ENCODE measurements at regions not wholly inside any gene's neighbourhood (a gene's known extent, or its start where the extent isn't known, plus 50 kb on each side); places are given as distances from the start of the nearest gene placed in this dataset.

DNA sequence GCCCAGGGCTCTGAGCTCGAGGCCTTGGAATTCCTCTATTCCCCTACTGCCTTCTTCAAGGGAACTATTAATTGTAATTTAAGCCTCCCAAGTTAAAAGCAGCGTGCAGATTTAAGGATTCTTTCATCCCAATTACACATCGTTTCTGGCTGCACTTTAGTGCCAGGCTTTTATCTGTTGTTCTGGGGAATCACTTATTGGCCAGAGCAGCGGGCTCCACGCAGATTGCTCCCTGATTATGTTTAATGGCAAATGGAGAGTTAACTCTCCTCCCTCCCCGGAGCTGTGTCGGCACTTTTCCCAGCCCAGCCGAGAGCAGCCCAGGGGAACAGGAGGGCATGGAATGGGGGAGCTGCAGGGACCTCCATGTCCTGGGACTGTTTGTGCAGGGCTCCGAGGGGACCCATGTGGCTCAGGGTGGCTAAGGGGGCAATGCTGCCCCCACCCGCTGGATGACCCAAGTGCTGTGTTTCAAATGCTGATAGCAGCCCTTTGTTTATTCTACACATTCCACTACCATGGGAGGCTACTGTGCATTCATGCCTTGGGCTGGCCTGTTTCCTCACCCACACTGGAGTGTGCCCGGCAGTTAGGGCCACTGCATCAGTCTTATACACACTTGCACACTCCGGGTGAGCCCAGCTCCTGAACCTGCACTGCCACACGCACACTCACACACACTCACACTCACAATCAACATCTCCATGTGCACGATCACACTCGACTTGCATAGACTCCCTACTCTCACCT, 93.3 kb upstream of the POU3F1 start:
- Mint-ChIP-seq H3K36me3 (ENCODE audit: insufficient read depth) (no peaks in the 10 kb centered on the region), H3K27me3 (peaks cover 80 to 100% of the 10 kb centered on the region in 2 donors), H3K9me3 (no peaks in the 10 kb centered on the region), H3K27ac (no peak overlapping the region), H3K4me3 (no peak overlapping the region), H3K4me1 (ENCODE audit: low read depth in 2 of 2) (peaks cover 0 to 4% of the 10 kb centered on the region in 2 donors)
- ATAC-seq (replicated peaks) (no peak), DNase-seq (no peak)

DNA sequence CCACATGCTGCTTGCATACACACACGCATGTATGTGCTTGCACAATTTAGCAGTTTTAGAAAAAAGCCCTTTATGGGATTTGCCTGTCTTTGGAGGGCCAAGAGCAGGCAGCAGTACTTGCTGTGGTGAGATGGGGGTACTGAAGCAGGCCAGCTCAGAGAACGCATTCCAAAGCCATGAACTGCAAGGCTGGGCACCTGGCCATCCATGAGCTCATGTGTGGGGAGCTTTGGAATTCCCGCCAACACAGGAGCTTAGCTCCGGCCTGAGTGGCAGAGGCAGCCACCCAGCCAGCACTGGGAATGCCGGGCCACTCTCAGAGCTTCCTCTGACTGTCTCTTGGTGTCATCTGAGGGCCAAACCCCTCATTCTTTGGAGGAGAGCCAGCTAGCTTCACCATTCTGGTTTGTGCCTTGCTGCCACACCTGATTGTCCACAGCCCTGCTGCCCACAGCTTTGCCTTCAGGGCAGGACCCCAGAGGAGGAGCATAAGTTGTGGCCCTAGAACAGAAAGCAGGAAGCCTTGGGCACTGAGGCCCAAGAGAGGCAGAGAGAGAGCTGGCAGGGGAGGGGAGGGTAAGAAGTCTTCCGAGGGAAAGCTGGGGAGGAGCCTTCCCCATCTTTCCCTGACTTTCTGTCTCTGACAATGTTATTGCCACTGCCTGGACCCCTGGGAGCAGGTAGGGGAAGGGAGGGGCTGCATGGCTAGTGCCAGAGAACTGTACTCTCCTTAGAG, 92.1 kb upstream of the POU3F1 start:
- no peaks in the 10 kb centered on the region for H3K9me3 Mint-ChIP-seq
- no peak overlapping the region for H3K27ac Mint-ChIP-seq
- ATAC-seq (replicated peaks) (no peak), DNase-seq (no peak)
- peaks cover 73 to 99% of the 10 kb centered on the region in 2 donors for H3K27me3 Mint-ChIP-seq
- peaks cover 0 to 4% of the 10 kb centered on the region in 2 donors for H3K4me1 Mint-ChIP-seq (ENCODE audit: low read depth in 2 of 2)
- H3K36me3 Mint-ChIP-seq (ENCODE audit: insufficient read depth): no peaks in the 10 kb centered on the region
- H3K4me3 Mint-ChIP-seq: no peak overlapping the region

DNA sequence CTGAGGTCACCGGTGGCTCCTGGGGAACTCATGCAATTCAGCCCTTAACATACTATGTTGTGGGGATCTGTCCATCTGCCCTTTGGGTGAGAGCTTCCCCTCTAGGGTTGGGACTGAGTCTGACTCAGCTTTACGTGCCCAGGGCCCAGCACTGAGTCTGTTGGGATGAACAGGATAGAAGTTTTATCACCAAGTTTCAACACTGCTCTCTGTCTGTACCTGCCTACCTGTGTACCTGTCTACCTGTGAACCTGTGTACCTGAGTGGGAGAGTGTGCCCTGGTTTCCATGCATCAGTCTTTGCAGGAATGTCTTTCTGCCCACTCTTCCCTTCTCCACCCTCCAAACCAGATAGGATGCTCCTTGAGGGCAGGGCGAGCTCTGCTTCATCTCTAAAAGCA, 90.6 kb upstream of the POU3F1 start:
- H3K36me3 Mint-ChIP-seq (ENCODE audit: insufficient read depth): no peaks in the 10 kb centered on the region
- H3K27me3 Mint-ChIP-seq: peaks cover 59 to 99% of the 10 kb centered on the region in 2 donors
- H3K27ac Mint-ChIP-seq: no peak overlapping the region
- ATAC-seq (replicated peaks): no peak
- peaks cover 0 to 4% of the 10 kb centered on the region in 2 donors for H3K4me1 Mint-ChIP-seq (ENCODE audit: low read depth in 2 of 2)
- no peaks in the 10 kb centered on the region for H3K9me3 Mint-ChIP-seq
- no peak overlapping the region for H3K4me3 Mint-ChIP-seq
- DNase-seq: no peak

DNA sequence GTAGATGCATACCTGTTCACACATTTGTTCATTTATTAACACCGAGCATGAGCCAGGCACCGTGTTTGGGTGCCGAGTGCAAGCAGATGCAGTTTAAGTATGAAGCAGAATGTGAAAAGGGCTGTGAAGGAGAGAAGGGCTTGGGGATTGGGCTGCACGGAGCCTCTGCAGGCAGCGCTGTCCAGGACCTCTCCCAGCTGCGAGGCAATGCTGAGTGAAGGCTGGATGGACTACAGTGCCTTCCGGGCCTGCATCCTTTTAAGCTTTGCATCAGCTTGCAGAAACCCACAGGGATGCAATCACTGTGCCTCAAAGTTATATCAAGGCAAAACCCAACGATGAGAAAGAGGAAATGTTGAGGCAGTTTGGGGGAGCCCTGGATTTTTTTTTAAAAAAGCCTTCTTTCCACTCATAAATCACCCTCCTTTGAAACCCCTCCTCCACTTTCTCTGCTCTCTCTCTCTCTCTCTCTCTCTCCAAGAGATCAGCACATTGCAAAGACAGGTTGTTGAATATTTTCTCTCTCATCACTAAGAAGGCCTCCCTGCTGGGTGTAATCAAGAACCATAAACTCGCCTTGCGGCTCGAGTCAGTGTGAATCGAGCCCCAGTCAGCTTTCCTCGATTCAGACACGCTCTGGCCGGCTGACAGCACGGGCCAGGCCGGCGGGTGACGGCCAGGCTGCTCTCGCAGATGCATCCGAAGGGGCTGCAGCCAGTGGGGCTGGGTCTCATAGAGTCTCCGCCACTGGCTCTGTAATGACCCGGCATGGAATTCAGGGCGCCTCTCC, 89.2 kb upstream of the POU3F1 start:
- Mint-ChIP-seq H3K27ac (no peak overlapping the region), H3K36me3 (ENCODE audit: insufficient read depth) (no peaks in the 10 kb centered on the region), H3K4me3 (no peak overlapping the region), H3K27me3 (peaks cover 61 to 99% of the 10 kb centered on the region in 2 donors), H3K9me3 (no peaks in the 10 kb centered on the region), H3K4me1 (ENCODE audit: low read depth in 2 of 2) (peaks cover 0 to 4% of the 10 kb centered on the region in 2 donors)
- no peak for ATAC-seq (replicated peaks)
- DNase-seq: no peak

DNA sequence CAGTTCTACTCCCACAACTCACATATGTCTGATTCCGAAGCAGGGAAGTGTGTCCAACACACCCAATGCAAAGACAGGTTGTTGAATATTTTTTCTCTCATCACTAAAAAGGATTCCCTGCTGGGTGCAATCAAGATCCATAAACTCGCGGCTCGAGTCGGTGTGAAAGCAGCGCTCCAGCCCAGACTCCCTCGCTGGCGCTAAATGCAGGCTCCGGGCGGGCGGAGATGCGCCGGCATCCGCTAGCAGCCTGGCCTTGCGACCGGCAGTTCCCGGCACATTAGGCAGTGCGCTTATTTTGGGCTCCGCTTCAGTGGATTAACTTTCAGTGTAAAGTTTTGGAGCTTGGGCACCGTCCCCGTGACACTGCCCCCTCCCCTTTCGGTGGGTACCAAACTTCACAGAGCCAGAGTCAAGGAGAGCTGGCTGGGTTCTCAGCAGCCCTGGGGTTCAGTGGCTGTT, 87.7 kb upstream of the POU3F1 start:
- no peaks in the 10 kb centered on the region for H3K36me3 Mint-ChIP-seq (ENCODE audit: insufficient read depth)
- ATAC-seq (replicated peaks) (no peak), DNase-seq (no peak)
- no peak overlapping the region for H3K4me3 Mint-ChIP-seq
- peaks cover 0 to 4% of the 10 kb centered on the region in 2 donors for H3K4me1 Mint-ChIP-seq (ENCODE audit: low read depth in 2 of 2)
- peaks cover 54 to 97% of the 10 kb centered on the region in 2 donors for H3K27me3 Mint-ChIP-seq
- no peaks in the 10 kb centered on the region for H3K9me3 Mint-ChIP-seq
- no peak overlapping the region for H3K27ac Mint-ChIP-seq

DNA sequence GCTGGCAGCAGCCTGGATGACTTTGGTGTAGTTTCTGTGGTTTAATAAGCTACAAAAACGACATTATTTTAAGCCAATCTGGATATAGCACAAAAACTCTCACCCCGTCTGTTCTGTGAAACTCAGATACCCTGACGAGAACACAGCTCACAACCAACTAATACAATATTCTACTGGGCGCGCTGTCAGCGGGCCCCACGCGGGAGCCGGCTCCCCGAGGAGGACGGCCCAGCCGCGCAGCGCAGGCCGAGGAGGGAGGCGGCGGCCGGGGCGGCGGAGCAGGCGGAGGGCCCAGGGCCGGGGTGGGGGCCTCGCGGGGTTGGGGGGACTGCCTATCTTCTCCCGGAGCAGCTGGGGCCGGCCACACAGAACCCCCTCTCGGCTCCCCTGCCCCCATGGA, 87.2 kb upstream of the POU3F1 start:
- Mint-ChIP-seq H3K27ac (no peak overlapping the region), H3K4me1 (ENCODE audit: low read depth in 2 of 2) (peaks cover 0 to 4% of the 10 kb centered on the region in 2 donors), H3K9me3 (no peaks in the 10 kb centered on the region), H3K27me3 (peaks cover 54 to 97% of the 10 kb centered on the region in 2 donors), H3K4me3 (no peak overlapping the region), H3K36me3 (ENCODE audit: insufficient read depth) (no peaks in the 10 kb centered on the region)
- DNase-seq (no peak), ATAC-seq (replicated peaks) (no peak)

DNA sequence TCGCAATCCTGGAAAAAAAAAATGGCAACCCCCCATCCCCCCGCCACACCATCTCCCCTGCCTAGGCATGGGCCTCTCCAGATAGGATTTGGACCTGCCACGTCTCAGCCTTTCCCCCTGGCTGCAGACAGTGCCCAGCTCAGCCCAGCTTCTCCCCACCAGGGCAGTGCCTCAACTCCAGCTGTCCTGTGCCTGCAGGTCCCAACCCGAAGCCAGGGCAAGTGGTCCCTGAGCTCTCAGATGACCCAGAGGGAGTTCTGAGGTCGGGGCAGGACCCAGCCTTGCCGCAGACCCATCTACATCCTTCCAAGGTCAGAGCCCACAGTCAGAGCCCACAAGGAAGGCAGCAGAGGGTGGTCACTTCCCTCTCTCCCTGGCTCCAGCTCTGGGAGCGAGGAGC, 86.7 kb upstream of the POU3F1 start:
- H3K4me1 Mint-ChIP-seq (ENCODE audit: low read depth in 2 of 2): peaks cover 0 to 4% of the 10 kb centered on the region in 2 donors
- H3K27ac Mint-ChIP-seq: no peak overlapping the region
- ATAC-seq (replicated peaks) (no peak), DNase-seq (no peak)
- no peaks in the 10 kb centered on the region for H3K9me3 Mint-ChIP-seq
- H3K4me3 Mint-ChIP-seq: no peak overlapping the region
- H3K27me3 Mint-ChIP-seq: peaks cover 54 to 94% of the 10 kb centered on the region in 2 donors
- no peaks in the 10 kb centered on the region for H3K36me3 Mint-ChIP-seq (ENCODE audit: insufficient read depth)

DNA sequence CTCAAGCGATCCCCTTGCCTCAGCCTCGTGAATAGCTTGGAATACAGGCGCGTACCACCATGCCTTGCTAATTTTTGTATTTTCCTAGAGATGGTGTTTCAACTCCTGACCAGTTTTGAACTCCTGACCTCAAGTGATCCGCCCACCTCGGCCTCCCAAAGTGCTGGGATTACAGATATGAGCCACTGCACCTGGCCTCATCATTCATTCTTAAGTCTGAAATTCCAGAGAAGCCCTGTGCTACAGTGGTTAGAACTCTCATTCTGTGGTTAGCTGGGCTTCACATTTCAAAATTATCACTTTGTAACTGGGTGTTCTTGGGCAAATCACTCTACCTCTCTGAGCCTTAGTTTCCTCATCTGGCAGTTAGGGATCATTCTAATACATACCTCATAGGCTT, 86.1 kb upstream of the POU3F1 start:
- no peak for ATAC-seq (replicated peaks)
- no peak overlapping the region for H3K27ac Mint-ChIP-seq
- H3K27me3 Mint-ChIP-seq: peaks cover 51 to 94% of the 10 kb centered on the region in 2 donors
- no peak overlapping the region for H3K4me3 Mint-ChIP-seq
- DNase-seq: no peak
- H3K36me3 Mint-ChIP-seq (ENCODE audit: insufficient read depth): no peaks in the 10 kb centered on the region
- no peaks in the 10 kb centered on the region for H3K9me3 Mint-ChIP-seq
- H3K4me1 Mint-ChIP-seq (ENCODE audit: low read depth in 2 of 2): peaks cover 0 to 4% of the 10 kb centered on the region in 2 donors

DNA sequence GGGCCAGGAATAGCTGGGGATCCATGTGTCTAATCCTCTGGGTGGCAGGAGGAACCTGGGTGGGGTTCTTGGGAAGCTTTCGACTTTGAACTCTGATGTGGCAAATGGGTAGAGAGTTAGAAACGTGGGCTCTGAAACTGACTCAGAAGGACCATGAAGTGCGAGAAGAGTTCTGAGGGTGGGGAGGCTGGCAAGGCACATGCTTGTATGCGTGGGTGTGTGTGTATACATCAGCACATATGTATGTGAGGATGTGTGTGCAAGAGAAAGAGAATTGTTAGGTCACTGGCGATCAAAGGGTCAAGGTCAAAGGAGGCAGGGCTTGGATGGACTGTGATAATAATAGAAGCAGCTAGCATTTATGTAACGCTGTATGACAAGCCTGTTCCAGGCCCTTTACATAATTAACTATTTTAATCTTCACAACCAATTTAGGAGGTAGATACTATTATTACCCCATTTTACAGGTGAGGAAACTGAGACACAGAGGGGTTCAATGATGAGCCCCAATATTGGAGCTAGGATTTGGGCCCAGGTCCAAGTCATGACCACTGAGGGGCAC, 84.5 kb upstream of the POU3F1 start:
- Mint-ChIP-seq H3K27me3 (peaks cover 40 to 94% of the 10 kb centered on the region in 2 donors), H3K9me3 (no peaks in the 10 kb centered on the region), H3K4me1 (ENCODE audit: low read depth in 2 of 2) (peaks cover 0 to 3% of the 10 kb centered on the region in 2 donors), H3K27ac (no peak overlapping the region), H3K4me3 (no peak overlapping the region), H3K36me3 (ENCODE audit: insufficient read depth) (no peaks in the 10 kb centered on the region)
- no peak for ATAC-seq (replicated peaks)
- no peak for DNase-seq

DNA sequence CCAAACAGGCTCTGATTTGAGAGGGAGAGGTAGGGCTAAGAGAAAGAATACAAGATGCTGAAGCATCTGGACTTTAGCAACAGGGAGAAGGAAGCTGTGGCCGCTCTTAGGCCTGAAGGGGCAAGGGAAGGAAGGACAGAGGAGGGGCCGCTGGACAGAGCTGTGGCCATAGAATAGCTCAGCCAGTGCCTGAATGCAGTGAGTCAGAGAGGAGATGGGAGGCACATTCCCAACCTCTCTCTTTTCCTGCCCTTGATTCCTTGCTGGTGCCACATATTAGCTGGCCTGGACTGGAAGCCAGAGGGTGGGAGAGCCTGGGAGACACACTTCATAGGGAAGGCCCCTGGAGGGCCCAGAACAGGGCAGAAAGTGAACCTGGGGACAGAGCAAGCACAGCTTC, 83.4 kb upstream of the POU3F1 start:
- no peak for ATAC-seq (replicated peaks)
- DNase-seq: no peak
- Mint-ChIP-seq H3K27me3 (peaks cover 35 to 88% of the 10 kb centered on the region in 2 donors), H3K4me3 (no peak overlapping the region), H3K36me3 (ENCODE audit: insufficient read depth) (no peaks in the 10 kb centered on the region), H3K4me1 (ENCODE audit: low read depth in 2 of 2) (no peaks in the 10 kb centered on the region), H3K9me3 (no peaks in the 10 kb centered on the region), H3K27ac (no peak overlapping the region)

DNA sequence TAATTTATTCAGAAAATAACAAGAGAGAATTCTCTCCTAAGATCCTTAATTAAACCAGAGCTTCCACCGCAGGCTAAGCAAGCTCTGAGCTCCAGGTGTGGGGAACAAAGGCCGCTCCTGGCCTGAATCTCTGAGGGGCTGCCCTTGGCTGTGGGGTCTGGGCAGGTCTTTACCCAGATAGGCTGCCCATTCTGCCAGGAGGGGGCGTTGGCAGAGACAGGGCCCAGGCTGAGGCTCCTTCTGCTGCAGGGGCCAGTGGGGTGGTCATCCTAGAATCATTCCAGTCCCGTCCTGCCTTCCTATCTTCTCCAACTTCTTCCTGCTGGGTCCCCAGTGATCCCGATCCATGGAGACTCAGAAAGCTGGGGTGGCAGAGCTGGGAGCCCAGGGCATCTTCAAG, 82.9 kb upstream of the POU3F1 start:
- no peak for ATAC-seq (replicated peaks)
- Mint-ChIP-seq H3K27me3 (peaks cover 34 to 88% of the 10 kb centered on the region in 2 donors), H3K4me1 (ENCODE audit: low read depth in 2 of 2) (no peaks in the 10 kb centered on the region), H3K9me3 (no peaks in the 10 kb centered on the region), H3K4me3 (no peak overlapping the region), H3K36me3 (ENCODE audit: insufficient read depth) (no peaks in the 10 kb centered on the region), H3K27ac (no peak overlapping the region)
- DNase-seq: no peak

DNA sequence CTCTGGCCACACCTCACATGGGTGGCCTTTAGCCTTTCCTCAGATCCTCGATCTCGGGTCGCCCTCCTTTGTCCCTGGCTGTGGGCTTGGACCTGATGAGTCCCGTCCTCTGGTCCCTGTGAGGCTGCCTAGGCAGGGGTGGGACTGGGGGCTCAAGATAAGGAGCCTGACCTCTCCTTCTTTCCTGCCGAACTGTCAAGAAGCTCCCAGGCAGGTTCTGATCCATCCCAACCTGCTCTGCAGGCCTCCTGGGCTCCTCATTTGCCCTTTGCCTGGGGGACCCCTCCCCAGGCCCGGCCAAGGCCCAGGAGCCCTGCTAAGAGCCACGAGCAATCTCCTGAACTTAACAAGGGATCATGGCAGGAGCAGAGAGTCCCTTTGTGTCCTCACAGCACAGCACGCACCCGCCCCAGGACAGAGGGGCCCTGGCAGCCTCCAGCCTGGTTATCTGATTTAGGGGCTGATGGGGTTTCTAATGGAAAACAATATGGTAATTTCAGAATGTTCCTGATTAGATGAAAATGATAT, 82.4 kb upstream of the POU3F1 start:
- H3K4me3 Mint-ChIP-seq: no peak overlapping the region
- H3K36me3 Mint-ChIP-seq (ENCODE audit: insufficient read depth): no peaks in the 10 kb centered on the region
- ATAC-seq (replicated peaks) (no peak), DNase-seq (no peak)
- peaks cover 34 to 88% of the 10 kb centered on the region in 2 donors for H3K27me3 Mint-ChIP-seq
- no peaks in the 10 kb centered on the region for H3K9me3 Mint-ChIP-seq
- H3K27ac Mint-ChIP-seq: no peak overlapping the region
- H3K4me1 Mint-ChIP-seq (ENCODE audit: low read depth in 2 of 2): no peaks in the 10 kb centered on the region

DNA sequence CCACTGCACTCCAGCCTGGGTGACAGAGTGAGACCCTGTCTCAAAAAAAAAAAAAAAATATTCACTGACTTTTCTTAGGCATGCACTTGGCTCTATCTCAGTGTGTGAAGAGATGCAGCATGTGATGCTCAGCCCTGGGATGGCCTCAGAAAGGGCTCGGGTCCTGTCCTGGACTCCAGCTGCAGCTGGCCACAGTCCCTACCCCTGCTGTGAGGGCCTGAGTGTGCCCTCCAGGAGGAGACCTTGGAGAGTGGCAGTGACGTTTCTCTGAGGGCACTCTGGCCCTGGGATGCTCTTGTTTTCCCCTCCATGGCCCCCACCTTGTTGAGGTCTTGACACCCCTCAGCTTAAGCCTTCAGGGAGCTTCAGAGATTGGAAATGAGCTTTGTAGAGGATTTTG, 81.9 kb upstream of the POU3F1 start:
- H3K27me3 Mint-ChIP-seq: peaks cover 34 to 90% of the 10 kb centered on the region in 2 donors
- H3K4me1 Mint-ChIP-seq (ENCODE audit: low read depth in 2 of 2): no peaks in the 10 kb centered on the region
- no peaks in the 10 kb centered on the region for H3K9me3 Mint-ChIP-seq
- H3K27ac Mint-ChIP-seq: no peak overlapping the region
- no peak for DNase-seq
- no peak for ATAC-seq (replicated peaks)
- H3K4me3 Mint-ChIP-seq: no peak overlapping the region
- no peaks in the 10 kb centered on the region for H3K36me3 Mint-ChIP-seq (ENCODE audit: insufficient read depth)
